HG03060 (cell line): ENCODE measurements at regions not wholly inside any gene's neighbourhood (a gene's known extent, or its start where the extent isn't known, plus 50 kb on each side); places are given as distances from the start of the nearest gene placed in this dataset.

Experiments
- ATAC-seq: cut with Tn5 transposase; IDR thresholded peaks from one replicate; pipeline ENCODE4 v1.9.1; 2021; ENCODE audit warnings: low read depth, moderate number of reproducible peaks; ENCODE audit not compliant: unreplicated experiment

GRCh38 chr1:5720045-5720444 is 272.2 kb downstream of the NPHP4 start:
- ATAC-seq: no peak

- ATAC-seq: no peak
Observed at GRCh38 chr1:5718831-5719632, 273.2 kb downstream of the NPHP4 start.

GRCh38 chr1:5717031-5717682 is 275.1 kb downstream of the NPHP4 start:
- ATAC-seq: no peak

- ATAC-seq: no peak
Observed at GRCh38 chr1:5716126-5716525, 276.1 kb downstream of the NPHP4 start.

GRCh38 chr1:5713101-5714010 is 278.9 kb downstream of the NPHP4 start:
- no peak for ATAC-seq

- ATAC-seq: no peak
Observed at GRCh38 chr1:5711956-5712645, 280.1 kb downstream of the NPHP4 start.

- ATAC-seq: no peak
Observed at GRCh38 chr1:5711079-5711478, 281.1 kb downstream of the NPHP4 start.

- ATAC-seq: no peak
Observed at GRCh38 chr1:5709976-5710375, 282.2 kb downstream of the NPHP4 start.

- no peak for ATAC-seq
Observed at GRCh38 chr1:5709461-5709975, 282.7 kb downstream of the NPHP4 start.

GRCh38 chr1:5708346-5709245 is 283.6 kb downstream of the NPHP4 start:
- ATAC-seq: no peak

- no peak for ATAC-seq
Observed at GRCh38 chr1:5707566-5708345, 284.5 kb downstream of the NPHP4 start.

- ATAC-seq: no peak
Observed at GRCh38 chr1:5706239-5706638, 286.0 kb downstream of the NPHP4 start.

GRCh38 chr1:5705751-5706150 is 286.5 kb downstream of the NPHP4 start:
- no peak for ATAC-seq

- no peak for ATAC-seq
Observed at GRCh38 chr1:5704561-5705514, 287.4 kb downstream of the NPHP4 start.

- ATAC-seq: no peak
Observed at GRCh38 chr1:5701642-5702041, 290.6 kb downstream of the NPHP4 start.

GRCh38 chr1:5693568-5693967 is 298.7 kb downstream of the NPHP4 start:
- no peak for ATAC-seq

GRCh38 chr1:5692664-5693063 is 299.6 kb downstream of the NPHP4 start:
- no peak for ATAC-seq
